H1 (cell line): ENCODE measurements at regions not wholly inside any gene's neighbourhood (a gene's known extent, or its start where the extent isn't known, plus 50 kb on each side); places are given as distances from the start of the nearest gene placed in this dataset.

ENCODE experiments used
- CTCF ChIA-PET: fragments of 300-600 bp; sonication (Branson Sonifier 250); formaldehyde crosslinking; loops from one replicate; lab custom pipeline; 2021; ENCODE audit not compliant: partially characterized antibody; lab: Charles Lee
- POLR2A ChIA-PET: fragments of 300-600 bp; sonication (Branson Sonifier 250); formaldehyde crosslinking; loops from one replicate; lab custom pipeline; 2021; ENCODE audit warnings: inconsistent platforms; ENCODE audit not compliant: partially characterized antibody; lab: Charles Lee
- DNase-seq, 2 experiments: peaks; one replicate each; pipeline versions ENCODE4 v3.0.0 to v3.0.0-alpha.2; 2010 to 2022; ENCODE audit warnings: low spot score in 2 of 2, low read depth in 1 of 2, mixed read lengths in 1 of 2
- FAIRE-seq: peaks from 2 replicates; lab custom pipeline; 2011; peaks lifted over from hg19 to GRCh38; lab: Jason Lieb, UNC
- H2AFZ ChIP-seq: 2 replicates; pipeline ENCODE4 v1.8.1; 2012; ENCODE audit warnings: low read length, inconsistent platforms
- H2AK5ac ChIP-seq: 2 replicates; pipeline ENCODE4 v1.6.1; 2013; ENCODE audit warnings: low read depth, low read length
- H2BK120ac ChIP-seq: replicated peaks from 2 replicates; pipeline ENCODE3; 2013; ENCODE audit warnings: low read depth, low read length, inconsistent platforms
- H2BK12ac ChIP-seq: 2 replicates; pipeline ENCODE4 v1.6.1; 2013; ENCODE audit warnings: low read depth, low read length
- H2BK15ac ChIP-seq: 2 replicates; pipeline ENCODE4 v1.6.1; 2013; ENCODE audit warnings: low read length
- H2BK20ac ChIP-seq: 2 replicates; pipeline ENCODE4 v1.6.1; 2013; ENCODE audit warnings: low read length
- H2BK5ac ChIP-seq: 2 replicates; pipeline ENCODE4 v1.6.1; 2013; ENCODE audit warnings: low read depth, low read length
- H3K14ac ChIP-seq: 2 replicates; pipeline ENCODE4 v1.6.1; 2013; ENCODE audit warnings: inconsistent platforms; ENCODE audit not compliant: insufficient read length
- H3K18ac ChIP-seq: 2 replicates; pipeline ENCODE4 v1.6.1; 2013; ENCODE audit warnings: low read length; ENCODE audit errors: extremely low read depth
- H3K23ac ChIP-seq: 2 replicates; pipeline ENCODE4 v1.6.1; 2013; ENCODE audit warnings: inconsistent platforms; ENCODE audit not compliant: insufficient read length
- H3K23me2 ChIP-seq: 2 replicates; pipeline ENCODE4 v1.6.1; 2013; ENCODE audit warnings: low read depth, low read length
- H3K27ac ChIP-seq: 2 replicates; pipeline ENCODE4 v1.6.1; 2011; ENCODE audit warnings: low read depth, low read length, inconsistent platforms
- H3K27me3 ChIP-seq, 4 experiments: replicated peaks in 1 of 4; 1 replicate in 1 of 4; 2 replicates in 3 of 4; pipeline versions ENCODE4 v1.6.1 to v1.8.1; 2011 to 2013; ENCODE audit warnings: low read length in 3 of 4, mild to moderate bottlenecking in 3 of 4, inconsistent platforms in 2 of 4, mixed read lengths in 2 of 4, moderate library complexity in 1 of 4; ENCODE audit not compliant: control insufficient read depth in 3 of 4, insufficient read depth in 3 of 4; ENCODE audit errors: extremely low read depth in 1 of 4
- H3K36me3 ChIP-seq, 4 experiments: 2 replicates each; pipeline versions ENCODE4 v1.6.1 to v1.8.1; 2011 to 2013; ENCODE audit warnings: mild to moderate bottlenecking in 4 of 4, low read length in 3 of 4, moderate library complexity in 2 of 4, control low read depth in 1 of 4, inconsistent platforms in 1 of 4; ENCODE audit not compliant: insufficient read depth in 4 of 4, control insufficient read depth in 2 of 4
- H3K4ac ChIP-seq: replicated peaks from 2 replicates; pipeline ENCODE3; 2013; ENCODE audit warnings: low read length, low read depth, mixed read lengths, inconsistent platforms; ENCODE audit not compliant: insufficient read length
- H3K4me1 ChIP-seq, 4 experiments: replicated peaks in 1 of 4; 1 replicate in 1 of 4; 2 replicates in 3 of 4; pipeline versions ENCODE4 v1.6.1 to v1.8.1; 2011 to 2013; ENCODE audit warnings: low read length in 3 of 4, inconsistent platforms in 2 of 4, mixed read lengths in 1 of 4; ENCODE audit not compliant: insufficient read depth in 4 of 4, control insufficient read depth in 3 of 4
- H3K4me2 ChIP-seq, 2 experiments: 2 replicates each; pipeline versions ENCODE4 v1.6.1 to v1.8.1; 2011 to 2013; ENCODE audit warnings: low read depth in 2 of 2, low read length in 2 of 2, control low read depth in 1 of 2, inconsistent platforms in 1 of 2, mild to moderate bottlenecking in 1 of 2; ENCODE audit not compliant: insufficient read depth in 1 of 2
- H3K4me3 ChIP-seq, 4 experiments: fragments of 200-600, 300-600 bp in 1 of 4; sonication (generic), shearing (Covaris generic), sonication (Bioruptor Twin) in 1 of 4; 2 replicates each; pipeline versions ENCODE4 v1.5.1 to v1.8.1; 2011 to 2016; ENCODE audit warnings: low read length in 4 of 4, low read depth in 3 of 4, control low read depth in 2 of 4, inconsistent platforms in 2 of 4, mild to moderate bottlenecking in 2 of 4, mixed read lengths in 1 of 4, moderate library complexity in 1 of 4; ENCODE audit not compliant: insufficient read depth in 2 of 4; ENCODE audit errors: extremely low read depth in 1 of 4
- H3K56ac ChIP-seq: replicated peaks from 2 replicates; pipeline ENCODE3; 2013; ENCODE audit warnings: low read depth, mild to moderate bottlenecking, mixed read lengths, low read length, inconsistent platforms; ENCODE audit not compliant: insufficient read length
- H3K79me1 ChIP-seq: 2 replicates; pipeline ENCODE4 v1.6.1; 2013; ENCODE audit warnings: low read depth, low read length, control low read depth
- H3K79me2 ChIP-seq, 2 experiments: 2 replicates each; pipeline versions ENCODE4 v1.6.1 to v1.8.1; 2012 to 2013; ENCODE audit warnings: low read length in 2 of 2, mild to moderate bottlenecking in 2 of 2, inconsistent platforms in 1 of 2; ENCODE audit not compliant: insufficient read depth in 2 of 2, control insufficient read depth in 1 of 2
- H3K9ac ChIP-seq, 4 experiments: replicated peaks in 1 of 4; 1 replicate in 1 of 4; 2 replicates in 3 of 4; pipeline versions ENCODE4 v1.6.1 to v1.8.1; 2011 to 2013; ENCODE audit warnings: low read depth in 3 of 4, low read length in 3 of 4, control low read depth in 2 of 4, mild to moderate bottlenecking in 2 of 4, moderate library complexity in 2 of 4, inconsistent platforms in 1 of 4; ENCODE audit errors: extremely low read depth in 1 of 4
- H3K9me3 ChIP-seq, 2 experiments: 2 replicates each; pipeline versions ENCODE4 v1.6.1 to v1.8.1; 2012 to 2013; ENCODE audit warnings: mild to moderate bottlenecking in 2 of 2, moderate library complexity in 2 of 2, control low read depth in 1 of 2, inconsistent platforms in 1 of 2, low read depth in 1 of 2, low read length in 1 of 2, mixed read lengths in 1 of 2; ENCODE audit not compliant: insufficient read depth in 2 of 2
- H4K20me1 ChIP-seq, 2 experiments: replicated peaks in 1 of 2; 2 replicates each; pipeline versions ENCODE3 to v1.8.1; 2011 to 2013; ENCODE audit warnings: inconsistent platforms in 2 of 2, low read length in 2 of 2, mild to moderate bottlenecking in 1 of 2; ENCODE audit not compliant: insufficient read depth in 2 of 2, control insufficient read depth in 1 of 2
- H4K5ac ChIP-seq: 2 replicates; pipeline ENCODE4 v1.6.1; 2013; ENCODE audit warnings: low read length, low read depth, mixed read lengths, inconsistent platforms; ENCODE audit not compliant: insufficient read length
- H4K8ac ChIP-seq: 2 replicates; pipeline ENCODE4 v1.8.0; 2013; ENCODE audit warnings: mild to moderate bottlenecking, moderate library complexity, low read length, inconsistent platforms; ENCODE audit not compliant: insufficient read depth; ENCODE audit errors: extremely low read depth
- H4K91ac ChIP-seq: replicated peaks from 2 replicates; pipeline ENCODE3; 2013; ENCODE audit warnings: low read length, mixed read lengths, inconsistent platforms; ENCODE audit not compliant: insufficient read length
- CHD1 ChIP-seq: IDR thresholded peaks from 2 replicates; pipeline ENCODE4 v1.6.1; 2012; ENCODE audit warnings: low read depth, low read length, improper control_type of control experiment
- HDAC6 ChIP-seq: IDR thresholded peaks from one replicate; pipeline ENCODE4 v1.7.1; 2012; ENCODE audit warnings: low read depth, mild to moderate bottlenecking, inconsistent platforms, low read length, moderate library complexity
- NRF1 ChIP-seq: IDR thresholded peaks from 2 replicates; pipeline ENCODE4 v1.6.1; 2011; ENCODE audit warnings: mild to moderate bottlenecking, low read depth, low read length, improper control_type of control experiment
- WGBS, 2 experiments: shearing (Covaris generic) in 1 of 2; methylation state at CpG; one replicate each; pipeline versions ENCODE4 v1.1.6 to v1.1.7; 2013 to 2015; ENCODE audit warnings: low lambda C conversion rate in 2 of 2, mixed read lengths in 2 of 2, inconsistent platforms in 1 of 2, low coverage in 1 of 2, missing lambda C conversion rate in 1 of 2; ENCODE audit not compliant: insufficient replicate concordance in 2 of 2, insufficient coverage in 1 of 2, insufficient read length in 1 of 2; ENCODE audit errors: extremely low coverage in 1 of 2, missing lambda C conversion rate in 1 of 2; 5-methylcytosine and 5-hydroxymethylcytosine counted together
- TF ChIP-seq, protein P1 (sequence below): IDR thresholded peaks from 2 replicates; pipeline ENCODE4 v1.6.1; 2012; ENCODE audit warnings: inconsistent platforms

DNA sequence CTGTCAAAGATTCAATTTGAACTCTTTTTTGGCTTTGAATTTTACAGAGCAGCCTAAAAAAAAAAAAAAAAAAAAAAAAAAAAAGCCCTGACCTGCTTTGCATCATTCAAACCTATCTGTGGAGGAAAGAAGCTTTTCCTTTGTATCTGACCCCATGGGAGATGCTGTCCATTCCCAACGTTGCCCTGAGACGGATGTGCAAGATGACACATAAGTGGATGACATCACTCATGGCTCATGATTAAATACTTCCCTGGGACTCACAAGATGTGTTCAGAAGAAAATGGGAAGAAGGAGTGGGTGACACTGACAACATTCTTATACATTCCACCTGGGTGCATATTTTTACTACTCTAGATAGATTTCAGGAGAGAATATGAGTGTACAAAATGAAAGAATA lies 245.7 kb upstream of the ELAVL2 start:
- POLR2A ChIA-PET, result no interaction called here
- no peak for FAIRE-seq

More for the DNA sequence above, 245.7 kb upstream of the ELAVL2 start:
- Histone ChIP-seq H4K20me1 (no peaks in the 10 kb centered on the region), H3K56ac (no peak overlapping the region), H3K27ac (no peak overlapping the region), H3K9ac (no peak overlapping the region), H3K27me3 (no peaks in the 10 kb centered on the region), H3K9me3 (no peaks in the 10 kb centered on the region), H3K4me2 (no peak overlapping the region), H2BK15ac (no peak overlapping the region), H4K5ac (no peak overlapping the region), H3K14ac (no peak overlapping the region), H2BK20ac (no peak overlapping the region), H3K23me2 (no peaks in the 10 kb centered on the region), H3K36me3 (no peaks in the 10 kb centered on the region), H2AK5ac (no peak overlapping the region), H3K4me3 (no peak overlapping the region), H3K79me1 (no peaks in the 10 kb centered on the region), H3K18ac (no peak overlapping the region), H4K91ac (no peak overlapping the region), H2BK12ac (no peak overlapping the region), H3K79me2 (no peaks in the 10 kb centered on the region), H2BK120ac (no peak overlapping the region), H3K23ac (no peak overlapping the region), H3K4ac (no peak overlapping the region), H3K4me1 (peaks cover 0 to 7% (median 3%) of the 10 kb centered on the region in 4 experiments; a peak in 4 of 7 replicates), H2BK5ac (no peak overlapping the region), H2AFZ (no peak overlapping the region), H4K8ac (no peak overlapping the region)
- CTCF ChIA-PET, result interaction anchor here (0.6 kb wide), 1 partner anchor 172 kb away, joined by 3 read pairs; no protein-coding TSS in a partner anchor
- 74% methylated on average over 2 of the region's 2 CpGs; no CpG with 5 or more reads in 1 of the 2 experiments for WGBS, 2 experiments
- TF ChIP-seq, protein P1, sequence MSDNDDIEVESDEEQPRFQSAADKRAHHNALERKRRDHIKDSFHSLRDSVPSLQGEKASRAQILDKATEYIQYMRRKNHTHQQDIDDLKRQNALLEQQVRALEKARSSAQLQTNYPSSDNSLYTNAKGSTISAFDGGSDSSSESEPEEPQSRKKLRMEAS, result no peak
- no peak for TF ChIP-seq HDAC6
- TF ChIP-seq CHD1, result no peak
- TF ChIP-seq NRF1, result no peak
- DNase-seq, result no peak
